GM12878 (cell line): ENCODE measurements at regions not wholly inside any gene's neighbourhood (a gene's known extent, or its start where the extent isn't known, plus 50 kb on each side); places are given as distances from the start of the nearest gene placed in this dataset.

ENCODE experiments used
- ASH2L ChIP-seq: fragments of 300-600, 200-600 bp; sonication (generic); IDR thresholded peaks from 2 replicates; pipeline ENCODE4 v1.6.1; 2017; ENCODE audit warnings: low read depth, mild to moderate bottlenecking, borderline replicate concordance
- CBX5 ChIP-seq: sonication (generic); IDR thresholded peaks from 2 replicates; pipeline ENCODE4 v1.6.1; 2016; ENCODE audit warnings: low read depth, moderate library complexity, mild to moderate bottlenecking, inconsistent platforms
- CTCF ChIP-seq, 3 experiments: IDR thresholded peaks in 2 of 3; conservative IDR thresholded peaks in 1 of 3; 2 replicates each; pipeline ENCODE4 v1.5.1; 2011; ENCODE audit warnings: low read depth in 3 of 3, low read length in 3 of 3, mild to moderate bottlenecking in 3 of 3, control low read depth in 2 of 3, moderate library complexity in 2 of 3, inconsistent platforms in 1 of 3, mixed read lengths in 1 of 3; ENCODE audit not compliant: control insufficient read depth in 2 of 3, insufficient read depth in 1 of 3; ENCODE audit errors: extremely low read depth in 1 of 3
- EP300 ChIP-seq, 2 experiments: fragments of 150-350 bp in 1 of 2; IDR thresholded peaks; 2 replicates each; pipeline ENCODE4 v1.6.1; 2011 to 2012; ENCODE audit warnings: low read depth in 2 of 2, low read length in 2 of 2, borderline replicate concordance in 1 of 2, improper control_type of control experiment in 1 of 2, inconsistent platforms in 1 of 2; ENCODE audit not compliant: control insufficient read depth in 1 of 2
- EZH2 ChIP-seq: IDR thresholded peaks from 2 replicates; pipeline ENCODE4 v1.6.1; 2012; ENCODE audit warnings: low read depth, mild to moderate bottlenecking, control low read depth, inconsistent platforms, low read length, borderline replicate concordance; ENCODE audit not compliant: control insufficient read depth
- POLR2A ChIP-seq: IDR thresholded peaks from 2 replicates; pipeline ENCODE4 v1.6.1; 2011; ENCODE audit warnings: low read depth, mild to moderate bottlenecking, low read length
- POLR2AphosphoS2 ChIP-seq: IDR thresholded peaks from 2 replicates; pipeline ENCODE4 v1.6.1; 2011; ENCODE audit warnings: low read depth, mild to moderate bottlenecking, low read length, improper control_type of control experiment, moderate library complexity
- RAD21 ChIP-seq: IDR thresholded peaks from 2 replicates; pipeline ENCODE4 v1.6.1; 2011; ENCODE audit warnings: mild to moderate bottlenecking, low read depth, low read length, moderate library complexity; ENCODE audit not compliant: insufficient read depth
- RCOR1 ChIP-seq: conservative IDR thresholded peaks from 2 replicates; pipeline ENCODE4 v1.6.1; 2012; ENCODE audit warnings: low read depth, low read length, improper control_type of control experiment
- USF2 ChIP-seq: IDR thresholded peaks from 2 replicates; pipeline ENCODE4 v1.6.1; 2011; ENCODE audit warnings: low read depth, low read length, improper control_type of control experiment, borderline replicate concordance

- TF ChIP-seq RAD21, result no peak
- no peak for TF ChIP-seq POLR2A
- no peak for TF ChIP-seq CBX5
- TF ChIP-seq CTCF (IDR thresholded peaks at IDR 0.05 in 2 of 3, conservative IDR thresholded peaks at IDR 0.05 in 1 of 3; ENCODE audit: control insufficient read depth in 2 of 3, extremely low read depth in 1 of 3, insufficient read depth in 1 of 3, low read depth in 3 of 3, low read length in 3 of 3), result no peak
- no peak for TF ChIP-seq POLR2AphosphoS2
- TF ChIP-seq EP300 (IDR thresholded peaks at IDR 0.05; ENCODE audit: borderline replicate concordance in 1 of 2, control insufficient read depth in 1 of 2, low read depth in 2 of 2, low read length in 2 of 2), result no peak
- TF ChIP-seq USF2, result no peak
- no peak for TF ChIP-seq ASH2L
- TF ChIP-seq EZH2, result no peak
- no peak for TF ChIP-seq RCOR1
Measured at GRCh38 chr17:65405563-65405962, 155.9 kb downstream of the AXIN2 start.
